ENCODE measurements at regions not wholly inside any gene's neighbourhood (a gene's known extent, or its start where the extent isn't known, plus 50 kb on each side); places are given as distances from the start of the nearest gene placed in this dataset.

DNA sequence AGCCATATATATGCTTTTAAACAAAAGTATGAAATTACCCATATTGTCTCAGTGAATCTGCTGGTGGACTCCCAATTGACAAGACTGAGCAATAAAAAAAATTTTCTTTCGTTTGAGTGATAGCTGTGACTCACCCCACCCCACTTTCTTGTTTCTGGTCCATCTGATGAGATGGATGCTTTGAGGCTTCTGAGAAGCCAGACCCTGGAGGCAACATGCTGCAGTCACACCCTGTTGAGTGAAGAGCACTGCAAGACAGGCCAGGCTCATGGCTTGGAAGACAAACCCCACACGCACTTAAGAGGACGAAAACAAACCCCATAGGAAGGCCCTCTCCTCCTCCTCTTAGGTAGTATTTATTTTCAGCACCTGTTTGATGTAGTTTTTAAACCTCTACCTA, 276.0 kb upstream of the TTC14 start:
- H3K9ac ChIP-seq (ENCODE audit: low read length): no peak overlapping the region
- H3K4me1 ChIP-seq (ENCODE audit: insufficient read depth, low read length, severe bottlenecking): no peaks in the 10 kb centered on the region
- no peak overlapping the region for H3K4me2 ChIP-seq (ENCODE audit: low read length)
- H2AFZ ChIP-seq (ENCODE audit: low read length): no peak overlapping the region
- H3K36me3 ChIP-seq (ENCODE audit: insufficient read depth, low read length): no peaks in the 10 kb centered on the region
- H3F3A ChIP-seq (ENCODE audit: insufficient read depth, low read length): no peaks in the 10 kb centered on the region
- H4K20me1 ChIP-seq (ENCODE audit: insufficient read depth, low read length): no peaks in the 10 kb centered on the region
- no peaks in the 10 kb centered on the region for H3K9me3 ChIP-seq (ENCODE audit: low read length)
- H3K27me3 ChIP-seq (ENCODE audit: insufficient read depth, low read length): no peaks in the 10 kb centered on the region
- no peak overlapping the region for H3K27ac ChIP-seq (ENCODE audit: low read depth, low read length, poor library complexity, severe bottlenecking)
- no peak overlapping the region for H3K4me3 ChIP-seq (ENCODE audit: low read depth, low read length, poor library complexity, severe bottlenecking)
- H3K9me2 ChIP-seq (ENCODE audit: low read depth, low read length): no peaks in the 10 kb centered on the region
- TF ChIP-seq, protein P1, sequence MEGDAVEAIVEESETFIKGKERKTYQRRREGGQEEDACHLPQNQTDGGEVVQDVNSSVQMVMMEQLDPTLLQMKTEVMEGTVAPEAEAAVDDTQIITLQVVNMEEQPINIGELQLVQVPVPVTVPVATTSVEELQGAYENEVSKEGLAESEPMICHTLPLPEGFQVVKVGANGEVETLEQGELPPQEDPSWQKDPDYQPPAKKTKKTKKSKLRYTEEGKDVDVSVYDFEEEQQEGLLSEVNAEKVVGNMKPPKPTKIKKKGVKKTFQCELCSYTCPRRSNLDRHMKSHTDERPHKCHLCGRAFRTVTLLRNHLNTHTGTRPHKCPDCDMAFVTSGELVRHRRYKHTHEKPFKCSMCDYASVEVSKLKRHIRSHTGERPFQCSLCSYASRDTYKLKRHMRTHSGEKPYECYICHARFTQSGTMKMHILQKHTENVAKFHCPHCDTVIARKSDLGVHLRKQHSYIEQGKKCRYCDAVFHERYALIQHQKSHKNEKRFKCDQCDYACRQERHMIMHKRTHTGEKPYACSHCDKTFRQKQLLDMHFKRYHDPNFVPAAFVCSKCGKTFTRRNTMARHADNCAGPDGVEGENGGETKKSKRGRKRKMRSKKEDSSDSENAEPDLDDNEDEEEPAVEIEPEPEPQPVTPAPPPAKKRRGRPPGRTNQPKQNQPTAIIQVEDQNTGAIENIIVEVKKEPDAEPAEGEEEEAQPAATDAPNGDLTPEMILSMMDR (IDR thresholded peaks at IDR 0.05; ENCODE audit: low read length): no peak
- no peaks in the 10 kb centered on the region for H3K79me2 ChIP-seq (ENCODE audit: insufficient read depth, low read length)

DNA sequence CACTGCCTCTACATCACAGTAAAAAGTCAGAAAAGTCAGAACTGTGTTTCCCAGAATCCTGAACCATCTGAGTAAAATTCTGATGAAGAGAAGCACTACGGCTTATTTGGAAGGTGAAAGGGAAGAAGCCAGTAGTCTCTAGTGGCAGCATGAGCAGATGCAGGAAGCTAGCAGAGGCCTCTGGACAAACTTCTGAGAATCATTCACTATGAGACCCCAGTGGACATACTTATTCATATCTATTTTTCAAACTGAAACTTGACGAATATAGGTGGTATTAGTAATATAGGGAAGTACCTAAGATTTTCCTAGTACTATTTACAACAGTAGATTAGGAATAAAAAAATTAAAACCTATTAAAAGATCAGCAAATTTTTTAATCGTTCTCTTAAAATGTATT, 272.8 kb upstream of the TTC14 start:
- Histone ChIP-seq H3K4me3 (ENCODE audit: low read depth, low read length, poor library complexity, severe bottlenecking) (no peak overlapping the region), H3K36me3 (ENCODE audit: insufficient read depth, low read length) (no peaks in the 10 kb centered on the region), H3K9ac (ENCODE audit: low read length) (no peak overlapping the region), H2AFZ (ENCODE audit: low read length) (no peak overlapping the region), H3K9me2 (ENCODE audit: low read depth, low read length) (no peaks in the 10 kb centered on the region), H3K27me3 (ENCODE audit: insufficient read depth, low read length) (no peaks in the 10 kb centered on the region), H3K9me3 (ENCODE audit: low read length) (no peaks in the 10 kb centered on the region), H3K4me1 (ENCODE audit: insufficient read depth, low read length, severe bottlenecking) (no peaks in the 10 kb centered on the region), H3K27ac (ENCODE audit: low read depth, low read length, poor library complexity, severe bottlenecking) (no peak overlapping the region), H3K79me2 (ENCODE audit: insufficient read depth, low read length) (no peaks in the 10 kb centered on the region), H3F3A (ENCODE audit: insufficient read depth, low read length) (no peaks in the 10 kb centered on the region), H3K4me2 (ENCODE audit: low read length) (no peak overlapping the region), H4K20me1 (ENCODE audit: insufficient read depth, low read length) (no peaks in the 10 kb centered on the region)
- TF ChIP-seq, protein P1 (IDR thresholded peaks at IDR 0.05; ENCODE audit: low read length): no peak
- TF ChIP-seq EZH2 (IDR thresholded peaks at IDR 0.05; ENCODE audit: borderline replicate concordance, low read length): no peak

DNA sequence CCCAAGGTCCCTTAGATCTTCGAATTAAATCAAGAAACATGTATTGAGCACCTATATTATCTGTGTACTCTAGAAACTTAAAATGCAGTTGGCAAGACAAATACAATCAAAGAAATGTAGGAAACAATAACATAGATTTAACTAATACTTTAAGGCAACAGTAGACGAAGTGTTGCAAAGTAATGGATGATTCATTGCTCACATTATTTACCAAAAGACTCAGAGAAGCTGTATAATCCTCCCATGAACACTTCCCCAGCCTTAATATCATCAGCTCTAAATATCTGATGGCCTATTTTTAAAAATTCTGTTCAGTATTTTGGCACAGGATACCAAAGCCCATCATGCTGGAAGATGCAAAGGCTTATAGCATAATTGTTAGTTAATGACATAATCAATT, 272.1 kb upstream of the TTC14 start:
- Histone ChIP-seq H3K27me3 (ENCODE audit: insufficient read depth, low read length) (no peaks in the 10 kb centered on the region), H3K36me3 (ENCODE audit: insufficient read depth, low read length) (no peaks in the 10 kb centered on the region), H3K4me1 (ENCODE audit: insufficient read depth, low read length, severe bottlenecking) (no peaks in the 10 kb centered on the region), H3K4me2 (ENCODE audit: low read length) (no peak overlapping the region), H4K20me1 (ENCODE audit: insufficient read depth, low read length) (no peaks in the 10 kb centered on the region), H3K27ac (ENCODE audit: low read depth, low read length, poor library complexity, severe bottlenecking) (no peak overlapping the region), H3K4me3 (ENCODE audit: low read depth, low read length, poor library complexity, severe bottlenecking) (no peak overlapping the region), H3F3A (ENCODE audit: insufficient read depth, low read length) (no peaks in the 10 kb centered on the region), H2AFZ (ENCODE audit: low read length) (no peak overlapping the region), H3K9ac (ENCODE audit: low read length) (no peak overlapping the region), H3K9me3 (ENCODE audit: low read length) (no peaks in the 10 kb centered on the region), H3K79me2 (ENCODE audit: insufficient read depth, low read length) (no peaks in the 10 kb centered on the region), H3K9me2 (ENCODE audit: low read depth, low read length) (no peaks in the 10 kb centered on the region)
- TF ChIP-seq, protein P1 (IDR thresholded peaks at IDR 0.05; ENCODE audit: low read length): no peak
- TF ChIP-seq EZH2 (IDR thresholded peaks at IDR 0.05; ENCODE audit: borderline replicate concordance, low read length): no peak

Measured in OCI-LY1 (cell line).